ENCODE measurements at regions not wholly inside any gene's neighbourhood (a gene's known extent, or its start where the extent isn't known, plus 50 kb on each side); places are given as distances from the start of the nearest gene placed in this dataset.

DNA sequence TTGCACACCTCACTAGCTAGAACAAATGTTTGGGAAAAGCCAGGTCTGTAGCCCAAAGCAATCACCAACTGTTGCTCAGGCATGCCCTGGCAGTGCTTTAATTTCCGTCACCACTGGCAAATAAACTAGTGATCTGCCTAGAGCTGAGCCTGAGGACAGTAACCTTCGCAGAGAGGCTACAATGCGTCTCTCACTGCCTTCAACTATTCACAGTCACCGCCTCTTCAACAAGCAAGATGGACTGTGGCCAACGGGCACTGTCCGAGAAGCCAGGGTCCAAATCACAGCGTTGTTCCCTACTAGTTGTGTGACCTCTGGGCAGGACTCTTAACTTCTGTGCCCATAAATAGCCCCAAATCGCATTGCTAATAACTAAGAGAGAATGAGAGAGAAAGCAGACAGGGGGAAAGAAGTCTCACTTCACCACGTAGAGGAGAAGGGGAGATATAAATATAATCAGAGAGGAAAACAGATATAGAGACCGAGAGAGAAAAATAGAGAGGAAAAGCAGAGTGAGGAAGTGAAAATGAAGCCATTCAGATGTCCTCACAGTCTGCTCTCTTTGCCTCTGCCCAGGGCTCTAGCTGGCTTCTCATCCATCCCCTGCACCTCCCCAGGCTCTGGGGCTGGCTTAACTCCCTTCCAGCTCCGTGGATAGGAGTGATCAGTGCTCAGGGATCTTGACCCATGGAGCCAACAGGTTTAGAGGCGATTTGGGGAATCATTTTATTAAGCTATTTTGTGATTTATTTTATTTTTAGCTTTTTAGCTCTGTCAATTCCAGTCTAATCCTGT lies 157.9 kb downstream of the ZDHHC21 start:
- TF ChIP-seq POLR2AphosphoS5 (IDR thresholded peaks at IDR 0.05; ENCODE audit: low read depth, low read length) = no peak
- TF ChIP-seq, protein P1, sequence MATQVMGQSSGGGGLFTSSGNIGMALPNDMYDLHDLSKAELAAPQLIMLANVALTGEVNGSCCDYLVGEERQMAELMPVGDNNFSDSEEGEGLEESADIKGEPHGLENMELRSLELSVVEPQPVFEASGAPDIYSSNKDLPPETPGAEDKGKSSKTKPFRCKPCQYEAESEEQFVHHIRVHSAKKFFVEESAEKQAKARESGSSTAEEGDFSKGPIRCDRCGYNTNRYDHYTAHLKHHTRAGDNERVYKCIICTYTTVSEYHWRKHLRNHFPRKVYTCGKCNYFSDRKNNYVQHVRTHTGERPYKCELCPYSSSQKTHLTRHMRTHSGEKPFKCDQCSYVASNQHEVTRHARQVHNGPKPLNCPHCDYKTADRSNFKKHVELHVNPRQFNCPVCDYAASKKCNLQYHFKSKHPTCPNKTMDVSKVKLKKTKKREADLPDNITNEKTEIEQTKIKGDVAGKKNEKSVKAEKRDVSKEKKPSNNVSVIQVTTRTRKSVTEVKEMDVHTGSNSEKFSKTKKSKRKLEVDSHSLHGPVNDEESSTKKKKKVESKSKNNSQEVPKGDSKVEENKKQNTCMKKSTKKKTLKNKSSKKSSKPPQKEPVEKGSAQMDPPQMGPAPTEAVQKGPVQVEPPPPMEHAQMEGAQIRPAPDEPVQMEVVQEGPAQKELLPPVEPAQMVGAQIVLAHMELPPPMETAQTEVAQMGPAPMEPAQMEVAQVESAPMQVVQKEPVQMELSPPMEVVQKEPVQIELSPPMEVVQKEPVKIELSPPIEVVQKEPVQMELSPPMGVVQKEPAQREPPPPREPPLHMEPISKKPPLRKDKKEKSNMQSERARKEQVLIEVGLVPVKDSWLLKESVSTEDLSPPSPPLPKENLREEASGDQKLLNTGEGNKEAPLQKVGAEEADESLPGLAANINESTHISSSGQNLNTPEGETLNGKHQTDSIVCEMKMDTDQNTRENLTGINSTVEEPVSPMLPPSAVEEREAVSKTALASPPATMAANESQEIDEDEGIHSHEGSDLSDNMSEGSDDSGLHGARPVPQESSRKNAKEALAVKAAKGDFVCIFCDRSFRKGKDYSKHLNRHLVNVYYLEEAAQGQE (IDR thresholded peaks at IDR 0.05; ENCODE audit: insufficient read depth in 1 of 2, low read depth in 2 of 2, low read length in 1 of 2) = no peak
- no peak for TF ChIP-seq TCF7L2 (IDR thresholded peaks at IDR 0.05; ENCODE audit: low read depth, low read length)
- TF ChIP-seq SIN3A (IDR thresholded peaks at IDR 0.05; ENCODE audit: borderline replicate concordance, insufficient read depth, low read depth, low read length) = no peak
- TF ChIP-seq, protein P2, sequence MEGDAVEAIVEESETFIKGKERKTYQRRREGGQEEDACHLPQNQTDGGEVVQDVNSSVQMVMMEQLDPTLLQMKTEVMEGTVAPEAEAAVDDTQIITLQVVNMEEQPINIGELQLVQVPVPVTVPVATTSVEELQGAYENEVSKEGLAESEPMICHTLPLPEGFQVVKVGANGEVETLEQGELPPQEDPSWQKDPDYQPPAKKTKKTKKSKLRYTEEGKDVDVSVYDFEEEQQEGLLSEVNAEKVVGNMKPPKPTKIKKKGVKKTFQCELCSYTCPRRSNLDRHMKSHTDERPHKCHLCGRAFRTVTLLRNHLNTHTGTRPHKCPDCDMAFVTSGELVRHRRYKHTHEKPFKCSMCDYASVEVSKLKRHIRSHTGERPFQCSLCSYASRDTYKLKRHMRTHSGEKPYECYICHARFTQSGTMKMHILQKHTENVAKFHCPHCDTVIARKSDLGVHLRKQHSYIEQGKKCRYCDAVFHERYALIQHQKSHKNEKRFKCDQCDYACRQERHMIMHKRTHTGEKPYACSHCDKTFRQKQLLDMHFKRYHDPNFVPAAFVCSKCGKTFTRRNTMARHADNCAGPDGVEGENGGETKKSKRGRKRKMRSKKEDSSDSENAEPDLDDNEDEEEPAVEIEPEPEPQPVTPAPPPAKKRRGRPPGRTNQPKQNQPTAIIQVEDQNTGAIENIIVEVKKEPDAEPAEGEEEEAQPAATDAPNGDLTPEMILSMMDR (IDR thresholded peaks at IDR 0.05) = no peak
- Histone ChIP-seq H3K4me3 (ENCODE audit: low read depth in 2 of 2, low read length in 2 of 2) (no peak overlapping the region), H3K4me1 (ENCODE audit: control insufficient read depth, insufficient read depth, low read length) (no peaks in the 10 kb centered on the region), H3K9me3 (ENCODE audit: control insufficient read depth, insufficient read depth, low read depth, low read length) (no peaks in the 10 kb centered on the region), H3K27ac (ENCODE audit: low read length) (no peak overlapping the region), H3K36me3 (ENCODE audit: control insufficient read depth, insufficient read depth, low read length) (no peaks in the 10 kb centered on the region), H3K27me3 (ENCODE audit: control insufficient read depth, insufficient read depth, low read length) (no peaks in the 10 kb centered on the region)
- DNase-seq (ENCODE audit: low read depth, low spot score) (no peak), ATAC-seq (no peak)
- no TSS peak for BruUV-seq (replicated peaks)
- POLR2A ChIA-PET = no interaction called here
- CTCF ChIA-PET = no interaction called here
- in situ Hi-C loops (cut with HindIII; ENCODE audit: low pct_unique_long_range_greater_than_20kb, low sequenced_read_pairs) = no loop called here
- intact Hi-C loops (cut with micrococcal nuclease; ENCODE audit: unreplicated experiment) = no loop called here

DNA sequence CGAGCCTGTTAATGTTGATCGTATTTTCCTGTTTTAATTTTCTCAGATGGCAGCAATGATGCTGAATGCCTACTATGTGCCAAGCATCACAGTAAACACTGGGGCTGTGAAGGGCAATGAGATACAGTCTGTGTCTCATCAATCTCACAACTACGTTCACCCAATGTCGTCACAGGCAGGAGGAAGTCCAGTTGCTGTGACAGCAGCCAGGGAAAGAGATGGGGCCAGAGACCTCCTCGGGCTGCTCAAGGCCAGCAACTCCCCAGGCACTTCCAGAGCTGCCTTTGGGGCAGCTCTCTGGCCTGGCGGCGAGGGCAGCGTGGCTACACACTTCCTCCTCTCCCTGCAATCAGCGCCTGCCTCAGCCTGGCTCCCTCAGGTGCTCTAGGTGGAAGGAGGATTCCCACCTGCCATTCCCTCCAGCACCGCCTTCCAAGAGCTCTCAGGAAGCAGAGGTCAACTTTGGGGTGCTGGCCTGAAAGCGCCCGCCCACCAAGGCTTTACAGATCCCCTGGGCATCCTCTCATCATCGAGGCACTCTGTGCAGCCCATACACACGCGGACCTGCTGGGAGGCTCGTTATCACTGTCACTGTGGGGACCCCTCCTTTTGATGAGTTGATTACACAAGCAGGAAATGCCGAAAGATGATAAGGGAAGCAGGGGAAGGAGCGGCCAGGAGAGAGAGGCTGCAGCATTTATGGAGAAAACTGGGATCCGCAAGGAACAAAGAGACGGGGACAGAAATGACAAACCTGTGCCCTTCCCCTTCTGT lies 159.2 kb downstream of the ZDHHC21 start:
- Histone ChIP-seq H3K36me3 (ENCODE audit: control insufficient read depth, insufficient read depth, low read length) (no peaks in the 10 kb centered on the region), H3K27me3 (ENCODE audit: control insufficient read depth, insufficient read depth, low read length) (no peaks in the 10 kb centered on the region), H3K9me3 (ENCODE audit: control insufficient read depth, insufficient read depth, low read depth, low read length) (no peaks in the 10 kb centered on the region), H3K4me1 (ENCODE audit: control insufficient read depth, insufficient read depth, low read length) (no peaks in the 10 kb centered on the region), H3K4me3 (ENCODE audit: low read depth in 2 of 2, low read length in 2 of 2) (no peak overlapping the region), H3K27ac (ENCODE audit: low read length) (no peak overlapping the region)
- TF ChIP-seq POLR2AphosphoS5 (IDR thresholded peaks at IDR 0.05; ENCODE audit: low read depth, low read length) (no peak), SIN3A (IDR thresholded peaks at IDR 0.05; ENCODE audit: borderline replicate concordance, insufficient read depth, low read depth, low read length) (no peak), TCF7L2 (IDR thresholded peaks at IDR 0.05; ENCODE audit: low read depth, low read length) (no peak)
- TF ChIP-seq, protein P1 (IDR thresholded peaks at IDR 0.05; ENCODE audit: insufficient read depth in 1 of 2, low read depth in 2 of 2, low read length in 1 of 2) = no peak
- TF ChIP-seq, protein P2 (IDR thresholded peaks at IDR 0.05) = no peak
- CTCF ChIA-PET = no interaction called here
- no peak for DNase-seq (ENCODE audit: low read depth, low spot score)
- POLR2A ChIA-PET = no interaction called here
- no peak for ATAC-seq
- intact Hi-C loops (cut with micrococcal nuclease; ENCODE audit: unreplicated experiment) = no loop called here
- in situ Hi-C loops (cut with HindIII; ENCODE audit: low pct_unique_long_range_greater_than_20kb, low sequenced_read_pairs) = no loop called here
- no TSS peak for BruUV-seq (replicated peaks)
